SIG-M5 treated with dmso at 0.1 percent for 504 hours (cell line): ENCODE measurements at regions not wholly inside any gene's neighbourhood (a gene's known extent, or its start where the extent isn't known, plus 50 kb on each side); places are given as distances from the start of the nearest gene placed in this dataset.

Experiments used
- DNase-seq: peaks from one replicate; lab custom pipeline; 2025; ENCODE audit not compliant: unreplicated experiment; lab: John Stamatoyannopoulos, UW

GRCh38 chr2:22501851-22502250, 883.1 kb upstream of the KLHL29 start:
- DNase-seq, result no peak

- DNase-seq, result no peak
Measured at GRCh38 chr2:22513563-22513962, 871.4 kb upstream of the KLHL29 start.

GRCh38 chr2:22517141-22517540, 867.8 kb upstream of the KLHL29 start:
- no peak for DNase-seq

- DNase-seq, result no peak
Measured at GRCh38 chr2:22518641-22519040, 866.3 kb upstream of the KLHL29 start.

- no peak for DNase-seq
Measured at GRCh38 chr2:22520369-22521288, 864.4 kb upstream of the KLHL29 start.

GRCh38 chr2:22521620-22522019, 863.4 kb upstream of the KLHL29 start:
- DNase-seq, result no peak

- DNase-seq, result no peak
Measured at GRCh38 chr2:22525681-22526080, 859.3 kb upstream of the KLHL29 start.

GRCh38 chr2:22530131-22530530, 854.8 kb upstream of the KLHL29 start:
- no peak for DNase-seq

GRCh38 chr2:22536133-22536532, 848.8 kb upstream of the KLHL29 start:
- DNase-seq, result no peak

GRCh38 chr2:22554453-22554852, 830.5 kb upstream of the KLHL29 start:
- no peak for DNase-seq

GRCh38 chr2:22557406-22557805, 827.6 kb upstream of the KLHL29 start:
- no peak for DNase-seq

- no peak for DNase-seq
Measured at GRCh38 chr2:22560021-22560420, 825.0 kb upstream of the KLHL29 start.

GRCh38 chr2:22579341-22579740, 805.6 kb upstream of the KLHL29 start:
- DNase-seq, result no peak

GRCh38 chr2:22582107-22582506, 802.9 kb upstream of the KLHL29 start:
- no peak for DNase-seq

- DNase-seq, result no peak
Measured at GRCh38 chr2:22596306-22596705, 788.7 kb upstream of the KLHL29 start.

- no peak for DNase-seq
Measured at GRCh38 chr2:22600156-22600555, 784.8 kb upstream of the KLHL29 start.

GRCh38 chr2:22600999-22601398, 784.0 kb upstream of the KLHL29 start:
- no peak for DNase-seq

GRCh38 chr2:22604136-22604535, 780.8 kb upstream of the KLHL29 start:
- no peak for DNase-seq

- DNase-seq, result no peak
Measured at GRCh38 chr2:22616031-22616430, 768.9 kb upstream of the KLHL29 start.

GRCh38 chr2:22623620-22624019, 761.4 kb upstream of the KLHL29 start:
- no peak for DNase-seq

GRCh38 chr2:22626621-22627020, 758.4 kb upstream of the KLHL29 start:
- no peak for DNase-seq

- DNase-seq, result no peak
Measured at GRCh38 chr2:22628221-22628620, 756.8 kb upstream of the KLHL29 start.

GRCh38 chr2:22628906-22629305, 756.1 kb upstream of the KLHL29 start:
- no peak for DNase-seq
